ENCODE measurements at regions not wholly inside any gene's neighbourhood (a gene's known extent, or its start where the extent isn't known, plus 50 kb on each side); places are given as distances from the start of the nearest gene placed in this dataset.

GRCh38 chr13:90866006-90866405 is 481.5 kb upstream of the MIR17HG start:
- Histone ChIP-seq H3K4me1 (no peaks in the 10 kb centered on the region), H3K36me3 (no peaks in the 10 kb centered on the region), H3K4me3 (no peak overlapping the region), H3K27me3 (no peaks in the 10 kb centered on the region), H3K27ac (no peak overlapping the region), H3K9me3 (peaks cover 0 to under 1% (median 0%) of the 10 kb centered on the region in 11 donors)
- DNase-seq = no peak
- ATAC-seq = no peak
- no peak for TF ChIP-seq CTCF (IDR thresholded peaks at IDR 0.05)
- intact Hi-C loops (cut with DNase I) = loop anchor here in 3 of 10 donors (5.0 to 10.0 kb wide), 4 partner anchors 501 to 914 kb away; no protein-coding TSS in a partner anchor
- WGBS, 2 donors = 64 to 79% methylated on average over 2 of the region's 2 CpGs

GRCh38 chr13:90867336-90867683 is 480.2 kb upstream of the MIR17HG start:
- intact Hi-C loops (cut with DNase I) = loop anchor here in 3 of 10 donors (5.0 to 10.0 kb wide), 4 partner anchors 503 to 915 kb away; no protein-coding TSS in a partner anchor
- 7 to 16% methylated on average over 4 of the region's 4 CpGs for WGBS, 2 donors

DNA sequence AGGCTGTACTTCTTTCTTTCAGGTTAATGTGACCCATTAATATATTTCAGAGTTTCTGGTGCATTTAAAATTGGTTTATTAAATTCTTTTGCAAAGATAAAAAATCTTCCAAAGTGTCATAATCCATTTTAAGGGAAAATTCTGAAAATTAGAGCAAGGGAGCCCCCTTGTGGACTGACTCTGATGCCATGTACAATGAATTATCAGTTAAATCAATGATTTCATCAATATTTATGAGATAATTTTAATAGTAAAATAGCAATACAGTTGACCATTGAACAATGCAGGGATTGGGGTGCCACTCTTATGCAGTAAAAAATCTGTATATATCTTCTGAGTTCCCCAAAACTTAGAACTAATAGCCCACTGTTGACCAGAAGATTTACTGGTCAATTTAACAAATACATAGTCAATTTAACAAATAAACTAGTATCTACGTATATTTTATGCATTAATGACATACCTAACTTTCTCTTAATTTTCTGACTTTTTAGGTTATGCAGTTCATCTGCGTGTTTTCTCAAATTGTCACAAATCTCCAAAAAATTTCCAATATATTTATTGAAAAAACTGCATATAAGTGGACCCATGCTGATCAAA is 479.1 kb upstream of the MIR17HG start:
- DNase-seq = no peak
- Histone ChIP-seq H3K4me3 (no peak overlapping the region), H3K27me3 (no peaks in the 10 kb centered on the region), H3K27ac (no peak overlapping the region), H3K36me3 (no peaks in the 10 kb centered on the region), H3K4me1 (no peaks in the 10 kb centered on the region), H3K9me3 (peaks cover 0 to 4% (median 0%) of the 10 kb centered on the region in 11 donors)
- TF ChIP-seq CTCF (IDR thresholded peaks at IDR 0.05) = peak; percentile 17 to 71 (median 63)
- intact Hi-C loops (cut with DNase I) = loop anchor here in 3 of 10 donors (5.0 to 10.0 kb wide), 4 partner anchors 504 to 916 kb away; no protein-coding TSS in a partner anchor
- no peak for ATAC-seq
- WGBS, 2 donors = 61 to 66% methylated on average over 2 of the region's 2 CpGs

More at GRCh38 chr13:90867336-90867683, 480.2 kb upstream of the MIR17HG start:
- no peaks in the 10 kb centered on the region for H3K27me3 ChIP-seq
- DNase-seq (peak; percentile 31 to 34), ATAC-seq (peak in 7 of 8 donors; percentile 58 to 79 (median 74))
- H3K4me1 ChIP-seq = no peaks in the 10 kb centered on the region
- no peak overlapping the region for H3K27ac ChIP-seq
- H3K4me3 ChIP-seq = no peak overlapping the region
- TF ChIP-seq CTCF (IDR thresholded peaks at IDR 0.05) = peak; percentile 40 to 65 (median 61)
- H3K36me3 ChIP-seq = no peaks in the 10 kb centered on the region
- peaks cover 0 to 4% (median 0%) of the 10 kb centered on the region in 11 donors for H3K9me3 ChIP-seq

DNA sequence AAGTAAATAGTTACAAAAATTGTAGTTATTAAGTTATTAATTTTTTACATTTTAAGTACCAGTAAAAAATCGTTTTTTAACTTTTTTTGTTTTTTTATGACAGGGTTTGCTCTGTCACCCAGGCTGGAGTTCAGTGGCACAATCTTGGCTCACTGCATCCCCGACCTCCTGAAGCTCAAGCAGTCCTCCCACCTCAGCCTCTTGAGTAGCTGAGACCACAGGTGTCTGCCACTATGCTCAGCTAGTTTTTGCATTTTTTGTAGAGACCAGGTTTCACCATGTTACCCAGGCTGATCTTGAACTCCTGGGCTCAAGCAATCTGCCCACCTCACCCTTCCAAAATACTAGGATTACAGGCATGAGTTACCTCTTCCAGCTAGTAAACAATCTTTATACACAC is 477.9 kb upstream of the MIR17HG start:
- intact Hi-C loops (cut with DNase I) = loop anchor here in 3 of 10 donors (5.0 to 10.0 kb wide), 4 partner anchors 505 to 917 kb away; no protein-coding TSS in a partner anchor

More for the DNA sequence above, 477.9 kb upstream of the MIR17HG start:
- Histone ChIP-seq H3K4me3 (no peak overlapping the region), H3K27ac (no peak overlapping the region), H3K9me3 (peaks cover 0 to 4% (median 0%) of the 10 kb centered on the region in 11 donors), H3K4me1 (no peaks in the 10 kb centered on the region), H3K36me3 (no peaks in the 10 kb centered on the region), H3K27me3 (no peaks in the 10 kb centered on the region)
- TF ChIP-seq CTCF (IDR thresholded peaks at IDR 0.05) = no peak
- 38 to 46% methylated on average over 2 of the region's 2 CpGs for WGBS, 2 donors
- DNase-seq (no peak), ATAC-seq (no peak)

Data from heart right ventricle (tissue), 16 donors.